ENCODE measurements at regions not wholly inside any gene's neighbourhood (a gene's known extent, or its start where the extent isn't known, plus 50 kb on each side); places are given as distances from the start of the nearest gene placed in this dataset.

GRCh38 chr12:45125997-45126396, 75.1 kb upstream of the DBX2 start:
- FAIRE-seq: peak; percentile 17
- no peak overlapping the region for H3K9ac ChIP-seq (ENCODE audit: control insufficient read depth, extremely low read depth, insufficient read depth, low read length)

GRCh38 chr12:45128637-45129036, 77.7 kb upstream of the DBX2 start:
- Histone ChIP-seq H2AFZ (ENCODE audit: control insufficient read depth, low read length) (no peak overlapping the region), H4K20me1 (ENCODE audit: control insufficient read depth, extremely low read depth, insufficient read depth, low read length) (no peaks in the 10 kb centered on the region), H3K4me2 (ENCODE audit: control insufficient read depth, extremely low read depth, insufficient read depth, low read depth, low read length) (no peak overlapping the region), H3K4me3 (ENCODE audit: control insufficient read depth in 2 of 3, extremely low read depth in 1 of 3, insufficient read depth in 2 of 3, low read depth in 1 of 3, low read length in 3 of 3) (no peak overlapping the region), H3K27me3 (ENCODE audit: control insufficient read depth, extremely low read depth, insufficient read depth, low read length) (peaks cover 8% of the 10 kb centered on the region), H3K4me1 (ENCODE audit: control insufficient read depth, extremely low read depth, insufficient read depth, low read length) (no peaks in the 10 kb centered on the region), H3K9me3 (ENCODE audit: control insufficient read depth, low read depth, low read length) (no peaks in the 10 kb centered on the region), H3K79me2 (ENCODE audit: control insufficient read depth, insufficient read depth, low read length) (no peaks in the 10 kb centered on the region), H3K9me1 (ENCODE audit: control insufficient read depth, extremely low read depth, insufficient read depth, low read length) (no peaks in the 10 kb centered on the region), H3K27ac (ENCODE audit: control insufficient read depth, insufficient read depth, low read length) (no peak overlapping the region), H3K9ac (ENCODE audit: control insufficient read depth, extremely low read depth, insufficient read depth, low read length) (no peak overlapping the region), H3K36me3 (ENCODE audit: control insufficient read depth in 2 of 2, extremely low read depth in 1 of 2, insufficient read depth in 2 of 2, low read length in 2 of 2) (no peaks in the 10 kb centered on the region)
- DNase-seq (ENCODE audit: low read depth, low spot score): no peak
- no peak for FAIRE-seq
- TF ChIP-seq EZH2 (IDR thresholded peaks at IDR 0.05; ENCODE audit: low read length): no peak
- no peak for TF ChIP-seq CTCF (optimal IDR thresholded peaks at IDR 0.05 in 1 of 3, IDR thresholded peaks at IDR 0.05 in 1 of 3, conservative IDR thresholded peaks at IDR 0.05 in 1 of 3; ENCODE audit: extremely low read depth in 1 of 3, insufficient read depth in 2 of 3, low read length in 3 of 3)
- dilution Hi-C loops (cut with MboI; ENCODE audit: extremely low pct_ligation_motif_present, low sequenced_read_pairs): no loop called here

More at GRCh38 chr12:45125997-45126396, 75.1 kb upstream of the DBX2 start:
- no peak overlapping the region for H3K4me3 ChIP-seq (ENCODE audit: control insufficient read depth in 2 of 3, extremely low read depth in 1 of 3, insufficient read depth in 2 of 3, low read depth in 1 of 3, low read length in 3 of 3)
- no peak overlapping the region for H2AFZ ChIP-seq (ENCODE audit: control insufficient read depth, low read length)
- no peaks in the 10 kb centered on the region for H4K20me1 ChIP-seq (ENCODE audit: control insufficient read depth, extremely low read depth, insufficient read depth, low read length)
- H3K27ac ChIP-seq (ENCODE audit: control insufficient read depth, insufficient read depth, low read length): no peak overlapping the region
- H3K27me3 ChIP-seq (ENCODE audit: control insufficient read depth, extremely low read depth, insufficient read depth, low read length): no peaks in the 10 kb centered on the region
- H3K4me1 ChIP-seq (ENCODE audit: control insufficient read depth, extremely low read depth, insufficient read depth, low read length): no peaks in the 10 kb centered on the region
- H3K9me3 ChIP-seq (ENCODE audit: control insufficient read depth, low read depth, low read length): no peaks in the 10 kb centered on the region
- dilution Hi-C loops (cut with MboI; ENCODE audit: extremely low pct_ligation_motif_present, low sequenced_read_pairs): no loop called here
- DNase-seq (ENCODE audit: low read depth, low spot score): peak; percentile 36
- no peak overlapping the region for H3K4me2 ChIP-seq (ENCODE audit: control insufficient read depth, extremely low read depth, insufficient read depth, low read depth, low read length)
- no peaks in the 10 kb centered on the region for H3K9me1 ChIP-seq (ENCODE audit: control insufficient read depth, extremely low read depth, insufficient read depth, low read length)
- H3K36me3 ChIP-seq (ENCODE audit: control insufficient read depth in 2 of 2, extremely low read depth in 1 of 2, insufficient read depth in 2 of 2, low read length in 2 of 2): no peaks in the 10 kb centered on the region
- H3K79me2 ChIP-seq (ENCODE audit: control insufficient read depth, insufficient read depth, low read length): no peaks in the 10 kb centered on the region
- TF ChIP-seq CTCF (optimal IDR thresholded peaks at IDR 0.05 in 1 of 3, IDR thresholded peaks at IDR 0.05 in 1 of 3, conservative IDR thresholded peaks at IDR 0.05 in 1 of 3; ENCODE audit: extremely low read depth in 1 of 3, insufficient read depth in 2 of 3, low read length in 3 of 3): no peak
- TF ChIP-seq EZH2 (IDR thresholded peaks at IDR 0.05; ENCODE audit: low read length): no peak
